GM18861 (cell line): ENCODE measurements at regions not wholly inside any gene's neighbourhood (a gene's known extent, or its start where the extent isn't known, plus 50 kb on each side); places are given as distances from the start of the nearest gene placed in this dataset.

Source experiments
- ATAC-seq: cut with Tn5 transposase; IDR thresholded peaks from one replicate; pipeline ENCODE4 v1.9.1; 2021; ENCODE audit not compliant: unreplicated experiment

DNA sequence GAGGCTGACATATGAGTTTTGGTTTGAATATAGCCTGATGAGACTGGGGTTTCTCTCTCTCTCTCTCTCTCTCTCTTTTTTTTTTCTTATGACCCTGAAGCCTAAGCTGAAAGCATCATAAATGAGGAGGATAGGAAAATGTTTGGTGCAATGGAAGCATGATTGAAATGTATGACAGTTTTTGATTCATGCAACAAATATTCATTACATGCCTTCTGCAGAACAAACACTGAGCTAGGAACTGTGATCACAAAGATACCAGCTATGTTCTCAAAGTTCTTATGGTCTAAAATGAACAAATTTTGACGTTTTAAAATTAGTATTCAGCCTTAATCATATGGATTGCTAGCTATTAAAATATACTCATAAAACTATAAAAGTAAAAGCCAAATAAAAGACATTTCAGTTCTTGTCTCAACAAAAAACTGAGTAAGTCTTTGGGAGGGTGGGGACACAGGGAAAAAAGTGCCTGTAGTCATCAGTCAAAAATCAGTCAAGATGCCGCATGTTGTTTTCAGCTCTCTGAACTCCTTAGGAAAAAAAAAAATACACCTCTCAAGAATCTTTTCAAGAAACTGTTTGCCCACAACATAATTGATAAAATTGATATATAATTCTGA is 57.2 kb downstream of the NKX6-1 start:
- ATAC-seq = no peak

DNA sequence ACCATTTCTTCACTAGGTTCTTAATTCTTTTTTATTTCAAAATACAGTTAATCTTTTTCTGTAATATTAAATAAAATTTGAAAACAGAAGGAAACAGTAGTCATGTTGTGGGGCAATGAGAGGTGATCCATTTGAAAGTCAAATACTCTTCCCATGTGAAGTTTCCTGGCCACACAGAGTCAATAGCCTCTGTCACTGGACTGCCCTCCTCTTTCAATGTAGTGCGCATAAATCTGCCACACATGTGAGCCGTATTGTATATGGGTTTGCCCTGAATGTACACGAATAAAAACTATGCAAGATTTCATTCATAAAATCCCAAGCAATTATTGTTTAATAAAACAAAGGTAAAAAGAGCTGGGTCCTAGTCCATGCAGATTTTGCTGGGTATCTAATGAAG is 59.1 kb downstream of the NKX6-1 start:
- ATAC-seq = no peak

DNA sequence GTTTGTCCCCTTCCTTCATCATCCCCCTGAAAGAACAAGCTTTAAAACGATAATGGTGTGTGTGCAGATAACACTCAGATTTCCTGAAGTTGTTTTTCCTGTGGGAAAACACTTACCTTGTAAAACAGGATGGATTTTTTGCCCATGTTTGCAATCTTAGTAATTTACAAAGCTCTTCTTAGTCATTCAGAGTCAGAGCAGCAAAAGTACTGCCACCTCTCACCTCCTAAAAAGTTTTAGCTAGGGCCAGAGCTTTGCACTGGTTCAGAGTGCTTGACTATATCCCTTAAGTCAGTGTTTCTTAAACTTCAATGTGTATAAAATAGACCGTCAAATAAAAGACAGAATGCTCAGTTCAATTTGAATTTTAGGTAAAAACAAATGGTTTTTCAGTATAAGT is 62.3 kb downstream of the NKX6-1 start:
- no peak for ATAC-seq

DNA sequence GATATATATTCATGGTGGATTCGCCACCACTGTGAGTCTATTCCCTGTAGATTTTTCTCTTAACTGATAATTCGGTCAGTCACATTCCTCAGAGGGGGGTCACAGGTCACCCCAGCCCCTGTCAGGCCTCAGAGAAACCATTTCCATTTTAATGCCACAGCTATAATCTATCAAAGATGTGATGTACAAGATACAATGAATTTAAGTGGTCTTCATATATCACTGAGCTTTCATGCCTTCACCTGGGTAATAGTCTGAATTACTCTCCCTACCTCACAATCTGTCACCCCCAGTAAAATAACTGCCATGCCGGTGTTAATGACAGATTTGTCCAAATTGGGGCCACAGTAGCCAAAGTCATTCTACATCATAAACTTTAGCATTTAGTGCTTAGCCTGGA is 64.7 kb downstream of the NKX6-1 start:
- ATAC-seq = no peak

DNA sequence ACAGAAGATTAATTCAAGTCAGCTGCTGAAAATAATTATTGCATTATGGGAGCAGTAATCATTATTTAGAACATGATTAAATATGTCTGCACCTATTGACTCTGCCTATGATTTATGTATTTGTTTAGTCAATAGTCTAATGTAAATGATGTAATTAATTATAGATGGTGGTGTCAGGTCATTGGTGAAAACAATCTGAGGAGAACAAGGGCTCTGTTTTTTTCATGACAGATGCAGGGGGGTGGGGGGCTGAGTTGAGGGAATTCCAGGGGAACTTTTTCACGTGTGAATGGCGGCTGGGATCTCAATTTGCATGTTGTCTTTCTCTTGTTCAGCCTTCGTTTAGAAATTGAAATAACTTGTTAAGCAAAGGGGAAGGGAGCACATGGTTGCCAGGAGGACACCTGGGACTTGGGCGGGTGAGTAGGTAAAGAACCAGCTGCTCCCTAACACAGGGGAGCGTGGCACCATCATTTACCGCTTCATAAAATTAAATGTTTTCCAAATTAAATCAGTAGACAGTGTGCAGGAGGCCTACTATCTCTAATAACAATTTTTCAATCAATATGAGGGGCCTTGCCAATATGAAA is 65.4 kb downstream of the NKX6-1 start:
- no peak for ATAC-seq

DNA sequence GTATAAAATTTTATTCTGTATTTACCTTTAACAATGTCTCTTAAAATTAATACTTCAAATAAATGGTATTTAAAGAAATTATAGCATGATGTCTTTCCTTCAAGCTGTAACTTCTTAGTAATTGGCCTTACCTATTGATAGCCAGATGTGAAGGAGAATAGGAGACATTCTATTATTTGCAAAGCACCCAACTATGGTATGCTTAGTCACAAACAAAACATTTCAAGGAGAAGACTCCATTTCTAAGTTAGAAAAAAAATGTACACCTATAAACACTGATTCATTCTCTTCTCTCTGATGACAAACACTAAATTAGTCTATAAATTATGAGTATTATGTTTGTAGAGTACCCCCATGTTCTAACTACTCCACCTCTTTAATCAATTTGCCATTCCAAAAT is 66.4 kb downstream of the NKX6-1 start:
- ATAC-seq = no peak

DNA sequence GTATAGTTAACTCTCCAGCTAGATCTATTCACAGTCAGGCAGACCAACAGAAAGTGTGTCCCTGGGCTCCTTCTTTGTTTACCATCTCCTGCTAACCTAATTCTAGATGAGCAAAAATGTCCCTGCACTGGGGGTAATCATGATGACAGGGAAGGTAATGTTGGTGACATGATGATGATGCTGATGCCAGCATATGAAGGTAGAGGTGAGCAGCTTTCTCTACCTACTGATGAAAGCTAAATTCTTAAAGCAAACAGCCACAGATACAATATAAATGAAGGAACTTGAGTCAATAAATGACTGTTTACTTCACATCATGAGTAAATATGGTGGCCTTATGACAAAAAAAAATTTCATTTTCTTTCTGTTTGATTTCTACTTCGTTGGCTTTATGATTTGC is 78.5 kb downstream of the NKX6-1 start:
- ATAC-seq = no peak

DNA sequence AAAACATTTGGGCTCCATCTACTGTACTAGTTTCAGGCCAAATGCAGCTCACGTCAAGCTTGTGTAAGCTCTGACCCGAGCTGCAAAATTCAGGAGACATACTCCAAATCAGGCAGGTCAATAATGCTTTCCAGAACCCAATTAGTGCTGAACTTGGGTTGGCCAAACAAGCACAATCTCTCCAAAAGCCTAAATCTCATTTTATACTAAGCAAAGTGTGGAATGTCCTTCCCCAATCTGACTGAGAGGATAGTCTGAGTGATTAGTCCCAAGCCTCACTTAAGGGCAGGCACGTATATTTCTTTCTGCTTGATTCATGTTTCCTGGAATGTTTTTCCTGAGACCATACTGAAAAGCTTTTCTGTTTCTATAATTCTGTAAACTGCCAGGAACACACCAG is 79.9 kb downstream of the NKX6-1 start:
- ATAC-seq = no peak

DNA sequence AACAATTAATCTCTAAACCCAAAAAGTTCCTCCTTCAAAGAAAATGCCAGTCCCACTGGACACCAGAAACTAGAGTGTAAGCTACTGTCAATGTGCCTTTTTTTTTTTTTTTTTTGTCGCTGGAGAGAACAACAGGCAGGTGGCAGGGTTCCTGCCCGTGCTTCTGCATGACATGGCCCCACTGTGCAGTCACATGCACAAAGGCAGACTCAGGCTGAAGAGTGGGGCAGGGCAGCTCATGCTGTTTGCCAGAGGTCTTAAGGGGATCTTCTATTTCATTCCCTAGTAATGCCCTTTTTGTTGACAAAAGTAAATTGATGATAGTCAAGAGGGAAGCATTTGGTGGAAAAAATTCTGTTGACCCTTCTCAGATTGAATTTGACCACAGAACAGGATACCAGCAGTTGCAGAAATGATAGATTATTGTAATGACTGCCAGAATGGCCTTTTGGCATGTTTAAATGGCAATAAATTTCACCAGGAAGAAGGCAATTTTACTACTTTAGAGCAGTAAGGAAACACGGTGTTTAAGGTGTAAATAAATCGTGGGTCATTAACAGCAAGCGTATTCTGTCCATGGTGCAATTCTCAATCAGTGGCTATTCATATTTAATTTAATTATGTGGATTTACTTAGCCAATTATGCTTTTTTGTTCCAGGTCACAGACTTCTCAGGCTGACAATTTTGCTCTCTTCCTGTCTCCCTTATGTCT is 80.9 kb downstream of the NKX6-1 start:
- ATAC-seq = no peak

DNA sequence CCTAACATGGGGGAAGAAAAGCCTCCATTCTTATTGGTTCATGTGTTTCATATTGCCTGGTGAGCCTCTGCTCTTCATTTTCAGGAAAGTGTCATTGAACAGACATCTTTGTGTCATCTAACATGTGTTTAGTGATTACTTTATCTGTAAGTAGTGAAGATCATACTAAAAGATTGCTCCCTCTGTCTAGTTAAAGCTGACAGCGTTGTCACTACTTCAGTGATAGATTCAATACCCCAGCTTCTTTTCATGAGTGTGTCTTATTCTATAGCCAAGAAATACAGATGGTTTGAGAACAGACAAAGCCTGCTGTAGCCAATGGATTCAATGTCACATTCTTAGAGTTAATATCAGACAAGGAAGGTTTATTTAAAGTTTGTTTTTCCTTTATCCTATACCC is 85.1 kb downstream of the NKX6-1 start:
- no peak for ATAC-seq

DNA sequence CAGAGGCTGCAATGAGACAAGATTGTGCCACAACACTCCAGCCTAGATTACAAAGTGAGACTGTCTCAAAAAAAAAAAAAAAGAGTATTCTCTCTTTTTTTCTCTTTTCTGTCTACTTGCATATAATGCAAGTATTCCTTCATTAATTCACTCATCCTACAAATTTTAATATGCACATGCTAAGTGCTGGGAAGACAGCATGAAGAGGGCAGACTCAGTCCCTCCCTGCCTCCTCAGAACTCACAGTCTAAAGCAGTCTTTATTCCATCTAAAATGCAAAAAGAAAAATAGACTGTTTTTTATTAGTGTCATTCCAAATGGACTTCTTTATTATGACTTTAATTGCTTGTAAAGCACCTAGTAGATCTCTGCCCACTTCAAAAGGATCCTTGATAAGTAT is 85.6 kb downstream of the NKX6-1 start:
- no peak for ATAC-seq

DNA sequence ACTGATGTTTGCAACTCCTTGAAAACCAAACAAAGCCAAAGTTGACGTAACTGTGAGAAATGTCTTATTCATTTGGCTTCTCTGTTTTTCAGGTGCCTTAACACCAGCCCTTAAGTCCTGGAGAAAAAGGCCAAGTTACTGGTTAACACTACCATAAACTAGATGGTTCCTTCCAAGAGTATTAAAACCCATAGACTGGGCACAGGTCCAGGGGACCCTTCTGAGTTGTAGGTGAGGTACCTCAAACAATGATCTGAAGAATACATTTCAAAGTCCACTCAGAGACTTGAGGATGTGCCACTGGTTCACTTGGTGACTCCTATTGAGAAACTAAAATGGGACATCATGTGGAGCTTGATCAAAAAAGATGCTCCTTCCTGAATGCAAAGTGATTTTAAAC is 87.0 kb downstream of the NKX6-1 start:
- ATAC-seq = no peak

DNA sequence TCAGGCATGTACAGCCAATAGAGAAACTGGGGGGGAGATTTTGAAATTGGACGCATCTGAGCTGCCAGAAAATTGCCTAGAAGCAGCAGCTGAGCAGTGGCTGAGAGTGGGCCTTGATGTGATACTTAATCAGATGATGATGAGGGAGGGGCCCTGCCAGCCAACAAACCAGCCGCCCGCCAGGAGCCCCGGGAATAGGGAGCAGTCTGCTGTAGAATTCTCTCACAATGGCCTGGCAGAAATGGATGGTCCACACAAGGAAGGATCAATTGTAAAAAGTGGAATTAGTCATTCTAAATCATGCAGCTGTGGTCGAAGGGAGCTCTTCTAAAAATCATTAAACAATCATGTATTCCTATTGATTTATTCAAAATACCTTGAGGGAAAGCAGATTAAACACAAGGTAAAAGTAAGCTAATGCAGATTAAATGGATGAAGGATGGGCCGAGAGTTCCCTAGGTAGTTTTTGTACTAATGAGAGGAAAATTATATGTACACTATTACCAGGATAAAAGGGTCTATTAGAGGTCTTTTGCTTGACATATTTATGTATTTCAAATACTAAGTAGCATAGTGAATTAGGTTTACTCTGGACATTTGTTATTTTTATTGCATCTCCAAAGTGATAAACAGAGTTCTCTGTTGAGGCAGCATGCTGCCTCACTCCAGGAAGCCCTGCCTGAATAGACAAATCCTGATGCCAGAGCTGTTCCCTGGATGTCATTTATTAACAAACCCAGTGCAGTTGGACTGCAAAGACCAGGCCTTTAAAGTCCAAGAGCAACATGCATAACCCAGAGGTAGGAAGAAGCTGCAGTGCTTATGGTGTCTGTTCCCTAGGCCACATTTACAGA is 91.3 kb downstream of the NKX6-1 start:
- no peak for ATAC-seq

DNA sequence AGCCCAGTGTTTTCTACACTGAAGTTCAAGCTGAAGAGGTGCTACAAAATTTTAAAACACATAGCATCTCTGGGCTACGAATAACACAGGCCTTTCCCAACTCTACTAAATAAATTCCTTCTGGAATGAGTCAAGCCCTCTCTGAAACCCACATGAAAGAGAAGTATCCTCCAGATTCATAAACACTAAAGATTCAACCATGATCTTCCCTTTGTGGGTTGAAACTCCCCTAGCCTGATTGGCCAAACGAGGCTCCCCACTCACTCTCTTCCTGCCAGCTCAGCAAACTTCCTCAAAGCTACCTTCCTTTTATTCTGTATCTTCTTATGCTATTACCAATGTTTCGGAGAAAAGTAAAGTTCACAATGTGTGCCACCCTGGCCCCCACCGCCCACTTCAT is 95.4 kb downstream of the NKX6-1 start:
- no peak for ATAC-seq

DNA sequence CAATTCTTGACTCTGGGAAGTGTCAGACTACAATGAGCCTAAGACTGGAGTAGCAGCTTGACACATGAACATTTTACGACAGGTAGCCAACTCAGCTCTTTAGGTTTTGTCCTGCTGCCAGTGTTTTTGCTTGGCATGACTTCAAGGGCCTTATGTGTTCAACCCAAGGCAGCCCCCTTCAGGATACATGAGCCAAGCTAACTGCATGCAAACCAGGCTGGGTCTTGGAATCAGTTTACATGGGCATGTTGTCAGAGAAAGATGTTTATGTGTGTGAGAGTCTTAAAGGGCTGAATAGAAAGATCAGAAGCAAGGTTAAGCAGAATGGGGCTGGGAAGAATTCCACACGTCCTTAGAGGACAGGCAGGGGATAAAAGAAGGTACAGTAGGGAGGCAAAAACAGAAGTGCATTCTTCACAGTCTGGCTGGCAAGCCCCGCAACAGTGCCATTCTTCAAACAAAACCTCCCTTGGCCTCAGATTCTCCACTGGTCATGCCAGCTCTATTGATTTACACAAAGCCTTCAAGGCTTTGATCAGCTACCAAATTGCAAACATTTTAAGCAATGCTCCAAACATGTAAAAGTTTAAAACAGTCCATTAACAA is 97.3 kb downstream of the NKX6-1 start:
- ATAC-seq = no peak

DNA sequence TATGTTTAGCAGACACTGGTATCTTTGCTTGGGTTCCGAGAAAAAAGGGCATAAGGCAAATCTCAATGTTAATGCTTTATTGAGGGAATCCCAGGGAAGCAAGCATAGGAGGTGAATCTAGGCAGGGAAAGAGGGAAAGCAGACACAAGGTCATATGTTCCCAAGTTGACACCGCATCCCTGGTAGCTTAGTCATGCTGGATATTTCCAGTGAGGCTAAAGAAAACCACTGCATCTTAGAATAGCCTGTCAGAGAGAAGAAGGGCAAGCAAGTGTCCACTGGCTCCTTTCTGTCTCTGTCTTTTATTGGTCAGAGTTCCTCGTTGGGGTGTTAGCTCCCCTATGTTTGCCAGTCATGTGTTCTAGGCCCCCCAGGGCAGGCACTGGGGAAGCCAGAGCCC is 104.7 kb downstream of the NKX6-1 start:
- ATAC-seq = no peak

DNA sequence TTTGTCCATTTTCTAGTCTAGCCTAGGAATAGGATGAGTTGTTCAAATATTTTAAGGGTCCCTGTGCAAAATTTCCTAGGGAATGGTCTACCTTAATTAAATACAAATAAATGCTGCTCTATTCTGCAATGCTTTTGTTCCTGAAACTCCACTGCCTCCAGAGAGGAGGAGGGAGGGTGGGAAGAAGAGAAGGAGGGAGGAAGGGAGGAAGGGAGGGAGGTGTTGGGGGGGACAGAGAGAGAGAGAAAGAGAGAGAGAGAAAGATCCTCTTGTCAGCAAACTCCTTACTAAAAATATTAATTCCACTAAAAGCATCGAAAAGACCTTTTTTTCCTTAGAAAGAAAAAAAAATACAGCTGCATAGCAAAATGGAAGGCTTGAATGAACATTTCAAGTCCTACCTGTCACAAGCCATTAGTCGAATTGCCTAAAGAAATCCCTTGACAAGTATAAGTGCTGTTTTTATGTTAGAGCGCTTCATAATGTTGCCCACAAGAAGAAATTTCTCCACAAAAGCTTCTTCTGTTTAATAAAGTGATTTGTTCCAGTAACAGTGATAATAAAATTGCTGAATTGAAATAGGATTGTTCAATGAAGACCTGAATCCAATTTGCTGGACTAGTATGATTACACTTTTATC is 106.0 kb downstream of the NKX6-1 start:
- ATAC-seq = no peak

DNA sequence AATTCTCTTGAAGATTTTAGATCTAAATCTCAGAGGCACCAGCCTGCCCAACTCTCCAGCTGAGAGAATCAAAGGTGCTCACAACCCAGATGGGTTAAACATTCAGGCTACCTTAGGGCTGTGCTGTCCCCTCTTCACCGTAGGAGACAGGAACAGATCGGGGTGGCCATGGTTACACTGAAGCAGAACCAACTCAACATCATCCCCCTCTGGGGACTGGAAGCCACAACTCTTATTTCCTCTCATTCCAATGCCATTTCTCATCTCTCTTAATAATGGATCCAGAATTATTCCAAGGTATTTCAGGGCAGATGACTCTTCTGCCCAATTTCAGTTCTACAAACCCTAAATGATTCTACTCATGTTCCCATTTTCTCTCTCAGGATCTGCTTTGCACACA is 109.7 kb downstream of the NKX6-1 start:
- no peak for ATAC-seq

DNA sequence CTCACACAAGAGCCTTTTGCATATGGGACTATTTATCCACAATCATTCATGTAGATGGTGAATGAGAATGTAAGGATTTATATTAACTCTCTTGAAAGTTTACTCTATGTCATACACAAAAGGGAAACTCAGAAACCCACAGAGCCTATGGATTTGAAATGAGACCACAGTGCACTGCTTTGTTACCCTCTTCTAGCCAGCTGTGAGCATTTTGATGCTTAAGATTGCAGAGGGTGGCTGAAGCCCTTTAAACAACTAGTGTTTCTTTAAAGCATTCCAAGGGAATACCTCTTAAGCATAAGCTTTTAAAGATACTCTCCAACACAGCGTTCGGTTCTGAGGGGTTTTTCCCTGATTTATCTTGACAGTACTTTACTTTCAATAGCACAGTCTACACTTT is 113.9 kb downstream of the NKX6-1 start:
- no peak for ATAC-seq

DNA sequence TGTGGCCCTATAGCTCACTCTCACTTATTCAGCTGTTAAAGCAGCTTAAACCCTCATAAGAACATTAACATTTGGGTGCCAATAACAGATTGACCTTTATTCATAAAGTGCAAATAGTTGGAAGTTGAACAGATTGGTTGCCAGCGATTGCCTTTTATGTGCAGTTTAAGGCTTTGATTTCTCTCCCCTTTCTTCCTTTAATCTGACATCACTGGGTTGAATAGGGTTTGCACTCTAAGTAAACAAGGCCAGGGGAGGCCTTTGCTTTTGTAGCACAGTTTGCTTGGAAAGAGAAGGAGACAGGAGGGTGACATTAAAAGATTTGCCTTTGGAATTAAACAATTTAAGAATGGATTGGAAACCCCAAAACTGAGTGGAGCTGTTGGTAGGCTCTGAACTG is 114.3 kb downstream of the NKX6-1 start:
- no peak for ATAC-seq

DNA sequence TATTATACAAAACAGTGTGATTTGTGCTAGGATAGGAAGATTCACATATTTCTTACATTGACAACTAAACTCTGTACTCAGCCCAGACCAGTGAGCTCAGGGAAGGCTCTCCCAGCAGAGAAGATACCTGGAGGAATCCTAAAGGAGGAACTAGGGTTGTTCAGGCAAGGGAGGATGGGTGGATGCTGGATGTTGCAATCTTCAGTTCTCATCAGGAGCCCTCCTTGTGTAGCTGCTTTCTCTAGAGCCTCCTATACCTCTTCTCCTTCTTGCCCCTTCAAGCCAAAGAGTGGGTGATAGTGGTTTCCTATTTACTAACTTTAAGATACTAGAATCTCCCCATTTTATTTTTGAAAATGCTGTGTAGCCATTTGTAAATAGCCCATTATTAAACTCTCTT is 117.3 kb downstream of the NKX6-1 start:
- no peak for ATAC-seq
